UCSD-AML1 (cell line): ENCODE measurements at regions not wholly inside any gene's neighbourhood (a gene's known extent, or its start where the extent isn't known, plus 50 kb on each side); places are given as distances from the start of the nearest gene placed in this dataset.

Experiments
- DNase-seq: peaks from one replicate; lab custom pipeline; 2025; ENCODE audit not compliant: unreplicated experiment; lab: John Stamatoyannopoulos, UW

GRCh38 chr5:117261948-117262571 is 687.4 kb upstream of the SEMA6A start:
- DNase-seq = no peak

DNA sequence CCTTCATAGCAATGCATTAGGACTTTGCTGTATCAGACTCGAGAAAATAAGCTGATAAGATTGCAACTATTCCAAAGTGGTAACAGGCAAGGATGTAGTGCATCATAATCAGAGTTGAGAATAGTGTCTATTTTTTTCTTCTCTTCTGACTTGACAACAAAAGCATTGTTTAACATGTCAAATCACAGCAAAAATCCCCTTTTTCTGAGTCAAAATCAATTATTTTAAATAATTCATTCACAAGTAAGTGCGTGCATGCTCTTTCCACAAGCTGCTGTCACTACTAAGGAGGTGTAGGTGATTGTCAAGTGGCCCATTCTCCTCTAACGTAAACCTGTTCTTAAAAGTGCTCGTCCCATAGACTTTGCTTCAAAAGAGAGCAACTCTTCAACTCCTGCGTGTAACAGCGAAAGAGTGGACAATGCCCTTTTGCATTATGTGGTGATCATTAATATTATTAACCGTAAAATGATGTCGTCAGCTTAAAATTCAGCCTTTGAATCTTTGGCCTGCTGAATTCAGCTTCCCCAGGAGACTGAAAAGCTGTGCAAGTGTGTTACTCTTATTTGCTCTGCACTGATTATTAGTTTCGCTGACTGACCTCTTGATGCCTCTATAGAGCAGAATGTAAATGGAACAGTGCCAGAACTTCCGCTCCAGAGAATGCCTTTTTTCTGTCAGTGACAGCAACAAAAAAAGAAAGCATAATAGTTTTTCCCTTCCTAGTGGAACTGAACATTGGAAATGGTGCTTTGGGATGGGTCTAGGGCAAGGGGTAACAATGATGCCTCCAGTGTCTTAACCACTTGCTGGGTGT is 680.8 kb upstream of the SEMA6A start:
- DNase-seq = no peak

DNA sequence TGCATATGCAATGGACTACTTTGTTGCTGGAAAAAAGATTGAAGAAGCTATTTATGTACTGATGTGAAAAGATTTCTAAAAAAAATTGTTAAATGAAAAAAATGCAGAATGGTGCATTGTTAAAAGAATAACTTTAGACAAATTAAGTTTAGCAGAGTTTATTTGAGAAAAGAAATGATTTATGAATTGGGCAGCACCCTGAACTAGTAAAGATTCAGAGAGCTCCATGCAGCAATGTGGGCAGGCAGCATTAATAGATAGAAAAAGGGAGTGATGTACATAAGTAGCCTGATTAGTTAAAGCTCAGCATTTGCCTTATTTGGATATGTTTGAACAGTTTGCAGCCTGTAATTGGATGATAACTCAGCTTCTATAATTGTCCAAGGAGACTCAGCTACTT is 677.9 kb upstream of the SEMA6A start:
- no peak for DNase-seq

DNA sequence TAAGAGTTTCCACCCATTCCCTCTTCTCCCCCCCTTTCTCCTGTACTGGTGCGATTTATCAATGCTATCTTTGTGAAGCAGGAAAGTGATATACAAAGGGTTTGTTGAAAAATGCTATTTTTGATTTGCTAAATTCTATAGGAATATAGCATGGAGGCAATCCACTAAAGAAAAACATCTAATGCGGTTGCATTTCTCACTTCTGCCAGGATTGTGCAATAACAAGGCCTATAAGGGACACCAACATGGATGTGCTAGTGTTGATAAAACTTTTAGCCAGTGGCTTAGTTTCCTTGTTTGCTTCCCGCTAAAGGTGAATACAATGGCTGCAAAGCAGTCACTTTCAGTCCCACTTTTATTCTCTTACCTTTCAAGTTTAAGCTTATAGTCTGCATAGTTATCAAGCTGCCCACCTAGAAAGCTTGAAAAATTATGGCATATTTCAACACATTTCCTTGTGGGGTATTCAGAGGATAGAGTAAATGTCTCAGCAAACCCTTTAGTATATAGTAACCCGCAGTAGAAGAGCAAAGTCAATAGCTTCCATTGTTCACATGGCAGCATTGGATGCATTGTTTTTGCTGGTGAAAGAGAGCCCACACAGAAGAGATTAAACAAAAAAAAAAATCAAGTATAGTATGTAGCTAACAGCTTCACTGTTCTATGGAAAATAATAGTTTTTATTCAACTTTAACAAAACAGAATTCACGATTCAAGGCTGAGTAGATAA is 674.6 kb upstream of the SEMA6A start:
- no peak for DNase-seq

GRCh38 chr5:117246424-117246823 is 671.8 kb upstream of the SEMA6A start:
- DNase-seq = no peak

DNA sequence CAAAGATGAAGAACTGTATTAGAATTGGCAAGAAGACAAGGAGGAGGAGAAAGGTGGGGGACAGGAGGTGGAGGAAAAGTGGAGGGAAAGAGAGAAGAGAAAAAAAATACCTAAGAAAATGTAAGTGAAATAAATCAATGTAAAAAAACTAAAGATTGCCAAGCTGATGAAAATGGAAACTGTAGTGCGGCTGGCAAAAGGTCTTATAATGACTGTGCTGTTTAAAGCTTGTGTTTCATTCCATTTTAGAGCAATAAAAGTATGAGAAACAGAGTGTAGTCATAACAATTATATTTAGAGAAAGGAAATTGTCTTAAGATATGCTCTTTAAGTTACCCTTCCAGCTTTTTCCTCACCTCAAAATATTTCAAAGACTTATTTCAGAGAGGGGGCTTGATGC is 670.5 kb upstream of the SEMA6A start:
- no peak for DNase-seq

DNA sequence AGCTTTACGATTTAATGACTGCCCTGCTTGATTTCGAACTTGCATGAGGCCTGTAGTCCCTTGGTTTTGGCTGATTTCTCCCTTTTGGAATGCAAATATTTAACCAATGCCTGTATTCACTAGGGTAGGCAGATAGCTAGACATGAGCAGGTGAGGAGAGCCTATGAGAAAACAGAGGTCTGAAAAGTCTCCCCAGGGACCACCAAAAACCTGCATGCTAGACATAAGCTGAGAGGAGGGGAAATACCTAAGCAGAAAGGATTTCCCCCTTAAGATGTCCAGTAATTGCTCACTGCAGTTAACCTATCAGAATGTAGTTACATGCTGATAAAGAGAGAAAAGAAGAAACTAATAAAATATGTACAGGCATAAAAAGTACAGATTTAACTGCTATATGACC is 667.4 kb upstream of the SEMA6A start:
- no peak for DNase-seq

DNA sequence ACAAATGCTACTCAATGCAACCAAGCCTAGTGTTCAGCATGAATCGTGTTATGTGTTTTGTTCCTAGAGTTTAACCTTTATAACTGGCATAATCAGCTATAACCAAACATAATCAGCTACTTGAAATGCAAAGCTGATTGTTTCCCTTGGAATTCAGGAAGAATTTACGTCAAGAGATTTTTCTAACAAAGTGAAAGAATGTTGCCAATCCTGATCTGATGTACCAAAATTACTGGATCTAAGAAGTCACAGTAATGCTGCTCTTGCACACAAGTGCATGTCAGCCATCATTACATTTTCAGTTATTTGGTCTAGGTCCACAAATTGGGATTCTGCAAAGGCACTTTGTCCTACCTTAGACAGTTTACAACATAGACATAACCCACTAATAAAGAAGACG is 662.3 kb upstream of the SEMA6A start:
- no peak for DNase-seq

DNA sequence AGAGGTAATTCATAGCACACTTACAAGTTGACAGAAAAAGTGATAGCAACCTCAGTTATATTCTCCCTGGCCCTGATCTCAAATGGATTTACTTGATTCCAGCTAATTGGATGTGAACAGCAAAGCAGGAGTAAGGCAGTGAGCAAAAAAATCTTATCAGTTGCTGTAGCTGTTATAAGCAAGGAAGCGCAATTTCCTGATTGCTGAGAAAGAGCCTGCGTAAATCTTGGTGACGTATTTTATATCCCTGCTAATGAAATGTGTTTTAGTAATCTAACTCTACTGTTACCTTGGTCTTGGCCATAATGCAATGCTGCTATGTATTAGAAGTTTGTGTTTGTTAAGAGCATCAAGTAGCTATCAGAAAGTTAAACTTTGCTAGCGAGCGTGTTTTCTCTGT is 661.2 kb upstream of the SEMA6A start:
- no peak for DNase-seq

GRCh38 chr5:117230375-117230774 is 655.8 kb upstream of the SEMA6A start:
- DNase-seq = no peak

DNA sequence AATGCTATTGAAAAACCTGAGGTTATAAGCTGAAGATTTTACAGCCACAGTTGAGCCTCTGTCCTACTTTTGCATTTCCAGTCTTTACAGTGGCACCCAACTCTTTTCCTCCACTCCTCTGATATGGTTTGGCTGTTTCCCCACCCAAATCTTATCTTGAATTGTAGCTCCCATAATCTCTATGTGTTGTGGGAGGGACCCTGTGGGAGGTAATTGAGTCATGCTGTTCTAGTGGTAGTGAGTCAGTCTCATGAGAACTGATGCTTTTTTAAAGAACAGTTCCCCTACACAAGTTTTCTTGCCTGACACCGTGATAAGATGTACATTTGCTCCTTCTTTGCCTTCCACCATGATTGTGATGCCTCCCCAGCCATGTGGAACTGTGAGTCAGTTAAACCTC is 646.1 kb upstream of the SEMA6A start:
- no peak for DNase-seq

- no peak for DNase-seq
These were observed 644.2 kb upstream of the SEMA6A start for GRCh38 chr5:117218789-117219188.

DNA sequence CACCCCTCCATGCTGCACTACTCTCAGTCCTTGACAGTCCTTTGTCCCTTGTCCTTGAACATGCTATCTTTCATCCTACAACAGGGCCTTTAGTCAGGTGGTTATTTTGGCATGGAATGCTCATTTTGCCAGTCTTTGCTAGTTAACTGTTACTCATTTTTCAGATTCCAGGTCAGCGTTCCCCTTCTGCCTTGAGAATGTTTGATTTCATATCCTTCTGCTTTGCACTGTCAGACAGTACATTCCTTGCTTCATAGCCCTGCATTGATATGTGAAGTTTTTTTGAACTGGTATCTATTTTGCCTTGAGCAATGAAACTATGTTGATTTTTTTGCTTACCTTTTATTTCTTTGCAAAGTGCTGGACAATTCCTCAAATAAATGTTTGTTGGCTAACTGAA is 638.2 kb upstream of the SEMA6A start:
- no peak for DNase-seq

DNA sequence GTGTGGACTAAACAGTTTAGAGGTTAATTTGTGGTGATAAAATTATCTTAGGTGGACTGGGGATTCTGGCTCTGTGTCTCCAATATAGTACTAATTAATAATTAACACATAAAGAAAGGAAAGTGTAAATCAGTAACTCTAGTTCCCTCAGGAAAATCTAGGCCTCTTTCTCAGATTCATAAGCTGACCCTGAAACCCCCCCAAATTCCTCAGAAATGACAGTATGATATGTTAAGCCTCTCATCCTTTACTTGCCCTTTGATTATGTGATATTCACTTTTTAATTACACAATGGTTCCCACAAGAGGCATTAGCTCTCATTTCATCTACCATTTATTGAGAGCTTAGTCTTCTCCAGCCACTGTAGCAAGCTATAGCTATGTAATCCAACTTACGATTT is 636.2 kb upstream of the SEMA6A start:
- DNase-seq = no peak

- no peak for DNase-seq
These were observed 634.9 kb upstream of the SEMA6A start for GRCh38 chr5:117209479-117209878.

DNA sequence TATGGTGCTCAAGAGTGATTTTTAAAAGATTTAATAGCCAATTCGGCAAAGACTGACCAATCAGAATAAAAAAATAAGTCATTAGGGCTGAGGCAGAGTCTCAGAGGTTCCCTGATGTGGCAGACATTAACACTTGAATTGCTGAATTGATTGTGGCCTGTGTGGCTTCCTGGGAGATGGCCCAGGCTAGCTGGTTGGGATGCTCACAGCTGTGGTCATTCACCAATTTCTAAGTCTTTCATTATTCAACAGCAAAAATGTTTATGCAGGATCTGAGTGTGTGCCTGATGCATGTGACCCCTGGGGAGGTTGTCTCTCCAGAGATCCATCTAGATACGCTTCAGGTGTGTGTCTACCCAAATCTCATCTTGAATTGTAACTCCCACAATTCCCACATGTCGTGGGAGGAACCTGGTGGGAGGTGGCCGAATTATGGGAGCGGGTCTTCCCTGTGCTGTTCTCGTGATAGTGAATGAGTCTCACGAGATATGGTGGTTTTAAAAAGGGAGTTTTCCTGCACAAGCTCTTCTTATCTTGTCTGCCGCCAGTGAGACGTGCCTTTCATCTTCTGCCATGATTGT is 632.6 kb upstream of the SEMA6A start:
- no peak for DNase-seq

GRCh38 chr5:117205894-117206293 is 631.3 kb upstream of the SEMA6A start:
- DNase-seq = no peak

- DNase-seq = no peak
These were observed 630.6 kb upstream of the SEMA6A start for GRCh38 chr5:117204926-117205869.

DNA sequence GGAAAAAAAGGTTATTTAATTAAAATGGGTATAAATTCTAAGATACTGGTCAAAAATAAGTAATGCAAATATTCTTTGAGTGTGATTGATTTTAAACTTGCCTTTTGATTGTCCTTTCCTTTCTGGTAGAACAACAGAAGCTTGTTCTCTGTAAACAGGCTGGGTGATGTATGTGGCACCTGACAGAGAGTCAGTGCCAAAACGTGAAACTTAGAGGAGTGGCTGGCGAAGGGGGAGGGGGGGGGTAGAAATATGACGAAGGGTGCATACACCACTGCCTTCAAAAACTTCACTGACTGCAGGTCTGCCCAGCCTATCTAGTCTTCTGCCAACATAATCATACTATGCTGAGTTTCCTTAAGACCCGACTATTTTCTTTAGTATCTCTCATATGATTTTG is 629.8 kb upstream of the SEMA6A start:
- no peak for DNase-seq

DNA sequence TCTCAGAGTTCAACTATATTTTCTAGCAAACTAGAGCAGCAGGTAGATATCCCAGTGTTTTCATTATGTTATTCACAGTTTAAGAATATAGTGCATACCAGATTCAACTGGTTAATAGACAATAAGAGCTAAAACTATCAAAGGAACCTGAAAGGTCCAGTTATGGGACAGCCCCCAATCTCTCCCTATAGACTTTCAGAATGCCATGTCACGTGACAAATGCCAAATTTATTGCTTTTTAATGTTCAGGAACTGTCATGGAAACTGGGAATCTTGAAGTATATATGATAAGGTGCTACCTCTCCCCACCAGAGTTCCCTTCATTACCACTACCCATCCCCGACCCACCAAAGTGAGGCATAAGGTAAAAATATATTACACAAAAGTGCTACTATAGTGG is 629.0 kb upstream of the SEMA6A start:
- DNase-seq = no peak

DNA sequence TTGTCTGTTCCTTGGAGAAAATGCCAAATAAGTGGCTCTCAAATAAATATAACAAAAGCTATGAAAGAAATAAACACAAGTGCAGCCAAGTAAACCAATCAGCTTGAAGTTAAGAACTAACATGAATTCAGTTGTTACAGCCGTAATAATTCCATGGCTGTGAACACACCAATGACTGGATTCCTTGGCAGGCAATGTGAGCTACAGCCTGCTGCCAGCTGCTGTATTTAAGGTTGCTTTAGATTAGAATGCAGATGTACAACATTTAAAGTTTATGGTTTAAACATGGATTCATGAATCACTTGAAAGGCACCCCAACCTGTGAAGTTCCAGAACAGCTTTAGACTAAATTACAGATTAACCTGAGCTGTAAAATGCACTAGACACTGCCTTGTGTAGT is 626.4 kb upstream of the SEMA6A start:
- no peak for DNase-seq
